ENCODE measurements at regions not wholly inside any gene's neighbourhood (a gene's known extent, or its start where the extent isn't known, plus 50 kb on each side); places are given as distances from the start of the nearest gene placed in this dataset.

DNA sequence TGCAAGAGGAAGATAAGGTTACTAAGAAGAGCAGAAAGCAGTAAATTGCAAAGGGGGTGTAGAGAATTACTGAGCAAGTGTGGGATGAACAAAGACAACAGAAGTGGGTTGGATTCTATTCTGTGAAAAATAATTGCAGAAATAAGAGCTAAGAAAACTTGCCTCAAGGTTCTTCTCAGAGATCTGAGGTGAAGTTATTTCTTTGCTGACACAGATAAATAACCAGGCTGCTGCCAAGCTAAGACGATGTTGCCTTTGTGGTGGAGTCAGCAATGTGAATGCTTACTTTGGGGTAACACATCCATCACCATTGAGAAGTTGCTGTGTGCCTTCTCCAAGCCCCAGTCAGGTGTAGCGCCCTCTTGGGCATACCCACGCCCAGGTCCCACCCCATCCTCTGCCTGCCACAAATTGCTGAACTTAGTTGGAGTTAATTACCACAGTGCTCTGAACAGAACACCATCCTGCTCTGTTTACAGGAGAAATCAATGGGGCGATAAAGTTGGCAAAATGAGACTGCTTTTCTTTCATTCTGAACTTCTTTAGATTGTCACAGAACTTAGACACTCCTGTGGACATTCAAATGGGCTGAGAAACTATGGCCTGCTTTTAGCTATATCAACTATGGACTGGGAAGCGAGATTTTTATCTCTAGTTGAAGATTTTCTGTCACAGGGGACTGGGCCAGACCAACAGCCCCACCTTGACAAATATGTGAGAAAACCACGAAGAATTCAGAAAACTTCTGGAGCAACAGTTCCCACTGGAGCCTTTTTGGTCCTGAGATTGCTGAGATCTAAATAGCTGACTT is 283.6 kb downstream of the TMX3 start:
- H3K27ac Mint-ChIP-seq, result no peak overlapping the region
- H3K36me3 Mint-ChIP-seq, result no peaks in the 10 kb centered on the region
- H3K27ac ChIP-seq (ENCODE audit: low read depth, low read length), result no peak overlapping the region
- no peak overlapping the region for H3K4me3 Mint-ChIP-seq
- peaks cover 0 to 2% (median 0%) of the 10 kb centered on the region in 3 donors for H3K4me1 Mint-ChIP-seq
- no peak overlapping the region for H3K4me3 ChIP-seq (ENCODE audit: low read length)
- H3K27me3 ChIP-seq (ENCODE audit: insufficient read depth, low read length, poor library complexity, severe bottlenecking), result no peaks in the 10 kb centered on the region
- peaks cover 0 to 4% (median 0%) of the 10 kb centered on the region in 5 donors for H3K9me3 Mint-ChIP-seq
- DNase-seq, result no peak
- POLR2A ChIA-PET, result no interaction called here
- H3K36me3 ChIP-seq (ENCODE audit: insufficient read depth, low read length), result no peaks in the 10 kb centered on the region
- no peaks in the 10 kb centered on the region for H3K9me3 ChIP-seq (ENCODE audit: low read length)
- H3K4me1 ChIP-seq (ENCODE audit: insufficient read depth, low read length), result no peaks in the 10 kb centered on the region
- CTCF ChIA-PET, result no interaction called here
- no peaks in the 10 kb centered on the region for H3K27me3 Mint-ChIP-seq

DNA sequence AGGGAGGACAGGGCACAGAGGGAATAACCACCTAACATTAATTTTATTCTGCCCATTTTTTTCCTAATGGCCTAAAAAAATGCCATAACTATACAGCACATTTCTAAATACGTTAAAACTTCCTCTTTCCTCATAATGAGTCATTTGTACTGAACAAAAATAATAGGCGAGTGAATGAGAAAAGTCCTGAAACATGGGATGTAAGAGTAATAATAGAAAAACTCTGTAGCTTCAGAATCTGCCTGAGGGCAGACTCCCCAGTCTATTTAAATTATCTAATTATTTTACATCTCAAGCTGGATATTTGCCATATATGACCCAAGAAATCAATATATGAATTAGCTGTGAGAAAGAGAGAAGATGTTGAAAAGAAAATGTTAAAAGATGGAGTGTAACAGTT is 285.1 kb downstream of the TMX3 start:
- no peak for DNase-seq
- H3K4me1 Mint-ChIP-seq, result no peaks in the 10 kb centered on the region
- H3K27me3 ChIP-seq (ENCODE audit: insufficient read depth, low read length, poor library complexity, severe bottlenecking), result no peaks in the 10 kb centered on the region
- no peak overlapping the region for H3K27ac ChIP-seq (ENCODE audit: low read depth, low read length)
- CTCF ChIA-PET, result no interaction called here
- H3K27me3 Mint-ChIP-seq, result no peaks in the 10 kb centered on the region
- H3K36me3 ChIP-seq (ENCODE audit: insufficient read depth, low read length), result no peaks in the 10 kb centered on the region
- no peak overlapping the region for H3K4me3 Mint-ChIP-seq
- H3K4me1 ChIP-seq (ENCODE audit: insufficient read depth, low read length), result no peaks in the 10 kb centered on the region
- POLR2A ChIA-PET, result no interaction called here
- no peaks in the 10 kb centered on the region for H3K36me3 Mint-ChIP-seq
- H3K4me3 ChIP-seq (ENCODE audit: low read length), result no peak overlapping the region
- H3K9me3 ChIP-seq (ENCODE audit: low read length), result no peaks in the 10 kb centered on the region
- peaks cover 0 to 2% (median 0%) of the 10 kb centered on the region in 5 donors for H3K9me3 Mint-ChIP-seq
- no peak overlapping the region for H3K27ac Mint-ChIP-seq

DNA sequence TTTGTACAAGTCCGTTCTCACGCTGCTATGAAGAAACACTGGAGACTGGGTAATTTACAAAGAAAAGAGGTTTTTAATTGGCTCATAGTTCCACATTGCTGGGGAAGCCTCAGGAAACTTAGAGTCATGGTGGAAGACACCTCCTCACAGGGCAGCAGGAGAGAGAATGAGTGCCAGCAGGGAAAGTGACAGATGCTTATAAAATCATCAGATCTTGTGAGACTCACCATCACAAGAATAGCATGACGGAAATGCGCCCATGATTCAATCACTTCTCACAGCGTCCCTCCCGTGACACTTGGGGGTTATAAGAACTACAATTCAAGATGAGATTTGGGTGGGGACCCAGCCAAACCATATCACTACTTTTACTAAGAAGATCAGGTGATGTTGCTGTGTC is 285.8 kb downstream of the TMX3 start:
- POLR2A ChIA-PET, result no interaction called here
- no peak overlapping the region for H3K4me3 ChIP-seq (ENCODE audit: low read length)

DNA sequence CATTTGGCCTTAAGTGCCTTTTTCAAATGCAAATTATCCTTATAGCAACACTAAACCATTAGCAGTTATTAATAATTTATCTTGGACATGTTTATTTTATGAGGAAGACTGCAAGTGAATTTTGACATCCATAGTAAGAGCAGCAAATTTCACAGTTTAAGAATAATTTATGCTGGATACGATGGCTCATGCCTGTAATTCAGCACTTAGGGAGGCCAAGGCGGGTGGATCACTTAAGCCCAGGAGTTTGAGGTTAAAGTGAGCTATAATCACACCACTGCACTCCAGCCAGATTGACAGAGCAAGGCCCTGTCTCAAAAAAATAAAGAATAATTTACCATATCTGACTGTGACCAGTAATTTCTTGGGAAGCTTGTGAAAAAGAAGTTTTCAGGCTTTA is 286.2 kb downstream of the TMX3 start:
- no peaks in the 10 kb centered on the region for H3K27me3 Mint-ChIP-seq
- Histone ChIP-seq H3K27me3 (ENCODE audit: insufficient read depth, low read length, poor library complexity, severe bottlenecking) (no peaks in the 10 kb centered on the region), H3K36me3 (ENCODE audit: insufficient read depth, low read length) (no peaks in the 10 kb centered on the region), H3K4me1 (ENCODE audit: insufficient read depth, low read length) (no peaks in the 10 kb centered on the region), H3K9me3 (ENCODE audit: low read length) (no peaks in the 10 kb centered on the region), H3K4me3 (ENCODE audit: low read length) (no peak overlapping the region), H3K27ac (ENCODE audit: low read depth, low read length) (no peak overlapping the region)
- H3K4me1 Mint-ChIP-seq, result no peaks in the 10 kb centered on the region
- DNase-seq, result no peak
- H3K36me3 Mint-ChIP-seq, result no peaks in the 10 kb centered on the region
- ChIA-PET POLR2A (no interaction called here), CTCF (no interaction called here)
- H3K4me3 Mint-ChIP-seq, result no peak overlapping the region
- peaks cover 0 to 4% (median 0%) of the 10 kb centered on the region in 5 donors for H3K9me3 Mint-ChIP-seq
- no peak overlapping the region for H3K27ac Mint-ChIP-seq

More for the DNA sequence above, 285.8 kb downstream of the TMX3 start:
- Mint-ChIP-seq H3K4me3 (no peak overlapping the region), H3K36me3 (no peaks in the 10 kb centered on the region), H3K9me3 (peaks cover 0 to 2% (median 0%) of the 10 kb centered on the region in 5 donors), H3K27me3 (no peaks in the 10 kb centered on the region), H3K27ac (no peak overlapping the region), H3K4me1 (no peaks in the 10 kb centered on the region)
- H3K4me1 ChIP-seq (ENCODE audit: insufficient read depth, low read length), result no peaks in the 10 kb centered on the region
- DNase-seq, result no peak
- no peaks in the 10 kb centered on the region for H3K36me3 ChIP-seq (ENCODE audit: insufficient read depth, low read length)
- no peak overlapping the region for H3K27ac ChIP-seq (ENCODE audit: low read depth, low read length)
- no peaks in the 10 kb centered on the region for H3K9me3 ChIP-seq (ENCODE audit: low read length)
- CTCF ChIA-PET, result no interaction called here
- no peaks in the 10 kb centered on the region for H3K27me3 ChIP-seq (ENCODE audit: insufficient read depth, low read length, poor library complexity, severe bottlenecking)

DNA sequence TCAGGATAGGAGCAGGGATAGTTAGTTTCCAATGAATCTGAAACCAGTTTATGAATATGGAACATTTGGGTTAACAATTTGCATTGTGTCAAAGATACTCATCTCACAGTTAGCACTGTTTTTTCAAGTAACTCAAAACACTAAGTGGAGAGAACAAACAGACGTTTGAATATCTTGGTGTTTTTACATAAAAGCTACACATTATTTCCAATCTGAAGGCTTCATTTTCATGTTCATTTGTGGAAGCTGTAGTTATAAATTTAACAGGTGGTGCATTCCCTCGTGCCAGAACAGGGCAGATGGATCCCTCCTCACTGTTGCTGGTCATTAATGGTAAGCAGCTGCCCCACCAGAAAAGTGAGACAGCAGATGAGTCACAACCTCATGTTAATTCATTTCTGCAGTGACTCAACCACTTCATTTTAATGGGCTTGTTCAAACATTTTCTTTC is 286.9 kb downstream of the TMX3 start:
- Histone ChIP-seq H3K27ac (ENCODE audit: low read depth, low read length) (no peak overlapping the region), H3K27me3 (ENCODE audit: insufficient read depth, low read length, poor library complexity, severe bottlenecking) (no peaks in the 10 kb centered on the region), H3K9me3 (ENCODE audit: low read length) (no peaks in the 10 kb centered on the region), H3K4me1 (ENCODE audit: insufficient read depth, low read length) (no peaks in the 10 kb centered on the region), H3K36me3 (ENCODE audit: insufficient read depth, low read length) (no peaks in the 10 kb centered on the region), H3K4me3 (ENCODE audit: low read length) (no peak overlapping the region)
- Mint-ChIP-seq H3K4me3 (no peak overlapping the region), H3K4me1 (no peaks in the 10 kb centered on the region), H3K27ac (no peak overlapping the region), H3K9me3 (peaks cover 0 to 4% (median 0%) of the 10 kb centered on the region in 5 donors), H3K36me3 (no peaks in the 10 kb centered on the region), H3K27me3 (no peaks in the 10 kb centered on the region)
- DNase-seq, result no peak
- ChIA-PET POLR2A (no interaction called here), CTCF (no interaction called here)

DNA sequence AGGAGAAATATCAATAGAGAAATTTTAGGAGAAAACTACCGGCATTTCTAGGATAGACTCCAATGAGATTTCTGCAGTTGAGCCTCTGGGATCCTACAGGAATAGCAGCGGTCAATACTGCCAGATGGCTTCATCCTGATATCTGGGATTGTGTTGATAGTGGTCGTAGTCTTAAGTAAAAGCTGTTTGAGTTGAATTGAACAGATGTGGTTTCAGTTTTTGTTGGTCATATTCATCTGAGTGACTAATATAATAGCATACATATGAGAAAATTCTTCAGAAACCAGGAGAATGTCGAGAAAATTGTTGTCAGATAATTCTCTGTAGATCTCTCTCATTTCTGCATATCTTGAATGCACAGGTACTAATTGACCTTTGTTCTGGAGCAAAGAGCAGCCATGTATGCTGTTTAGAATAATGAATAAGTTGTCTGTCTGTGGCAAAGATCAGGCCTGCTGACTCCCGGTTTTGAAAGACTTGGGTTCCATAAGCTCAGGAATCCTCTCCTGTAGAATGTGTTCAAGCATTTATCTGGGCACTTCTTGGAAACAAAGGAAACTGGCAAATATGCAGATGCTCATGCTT is 288.1 kb downstream of the TMX3 start:
- no peaks in the 10 kb centered on the region for H3K9me3 ChIP-seq (ENCODE audit: low read length)
- no peak for DNase-seq
- Mint-ChIP-seq H3K4me1 (no peaks in the 10 kb centered on the region), H3K27me3 (no peaks in the 10 kb centered on the region), H3K27ac (no peak overlapping the region), H3K9me3 (peaks cover 0 to 4% (median 2%) of the 10 kb centered on the region in 5 donors), H3K36me3 (no peaks in the 10 kb centered on the region), H3K4me3 (no peak overlapping the region)
- ChIA-PET CTCF (no interaction called here), POLR2A (no interaction called here)
- no peaks in the 10 kb centered on the region for H3K27me3 ChIP-seq (ENCODE audit: insufficient read depth, low read length, poor library complexity, severe bottlenecking)
- no peaks in the 10 kb centered on the region for H3K4me1 ChIP-seq (ENCODE audit: insufficient read depth, low read length)
- no peaks in the 10 kb centered on the region for H3K36me3 ChIP-seq (ENCODE audit: insufficient read depth, low read length)
- no peak overlapping the region for H3K4me3 ChIP-seq (ENCODE audit: low read length)
- H3K27ac ChIP-seq (ENCODE audit: low read depth, low read length), result no peak overlapping the region

DNA sequence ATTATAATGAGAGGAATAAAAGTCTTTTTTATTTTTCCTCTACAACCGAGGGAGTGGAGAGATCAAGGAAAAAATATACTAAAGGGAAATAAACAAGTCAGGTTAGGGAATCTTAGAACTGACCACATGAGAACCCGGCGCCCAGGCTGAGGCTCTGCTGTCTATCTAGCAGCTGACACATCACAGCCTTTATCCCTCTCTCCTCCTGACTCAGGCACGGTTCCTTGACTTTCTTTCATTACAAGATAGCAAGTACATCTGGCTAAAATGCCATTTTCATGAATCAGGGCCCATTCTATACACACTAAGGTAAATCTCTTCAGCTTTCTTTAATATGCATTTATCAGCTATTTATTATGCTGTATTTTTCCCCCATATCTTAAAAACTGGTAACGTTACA is 296.0 kb downstream of the TMX3 start:
- peaks cover 0 to 4% (median 2%) of the 10 kb centered on the region in 5 donors for H3K9me3 Mint-ChIP-seq
- no peak overlapping the region for H3K27ac ChIP-seq (ENCODE audit: low read depth, low read length)
- ChIA-PET POLR2A (no interaction called here), CTCF (no interaction called here)
- no peaks in the 10 kb centered on the region for H3K9me3 ChIP-seq (ENCODE audit: low read length)
- H3K4me3 Mint-ChIP-seq, result no peak overlapping the region
- no peaks in the 10 kb centered on the region for H3K4me1 ChIP-seq (ENCODE audit: insufficient read depth, low read length)
- no peak for DNase-seq
- no peak overlapping the region for H3K27ac Mint-ChIP-seq
- H3K36me3 ChIP-seq (ENCODE audit: insufficient read depth, low read length), result no peaks in the 10 kb centered on the region
- no peaks in the 10 kb centered on the region for H3K27me3 Mint-ChIP-seq
- no peaks in the 10 kb centered on the region for H3K36me3 Mint-ChIP-seq
- no peaks in the 10 kb centered on the region for H3K4me1 Mint-ChIP-seq
- H3K4me3 ChIP-seq (ENCODE audit: low read length), result no peak overlapping the region
- H3K27me3 ChIP-seq (ENCODE audit: insufficient read depth, low read length, poor library complexity, severe bottlenecking), result no peaks in the 10 kb centered on the region

DNA sequence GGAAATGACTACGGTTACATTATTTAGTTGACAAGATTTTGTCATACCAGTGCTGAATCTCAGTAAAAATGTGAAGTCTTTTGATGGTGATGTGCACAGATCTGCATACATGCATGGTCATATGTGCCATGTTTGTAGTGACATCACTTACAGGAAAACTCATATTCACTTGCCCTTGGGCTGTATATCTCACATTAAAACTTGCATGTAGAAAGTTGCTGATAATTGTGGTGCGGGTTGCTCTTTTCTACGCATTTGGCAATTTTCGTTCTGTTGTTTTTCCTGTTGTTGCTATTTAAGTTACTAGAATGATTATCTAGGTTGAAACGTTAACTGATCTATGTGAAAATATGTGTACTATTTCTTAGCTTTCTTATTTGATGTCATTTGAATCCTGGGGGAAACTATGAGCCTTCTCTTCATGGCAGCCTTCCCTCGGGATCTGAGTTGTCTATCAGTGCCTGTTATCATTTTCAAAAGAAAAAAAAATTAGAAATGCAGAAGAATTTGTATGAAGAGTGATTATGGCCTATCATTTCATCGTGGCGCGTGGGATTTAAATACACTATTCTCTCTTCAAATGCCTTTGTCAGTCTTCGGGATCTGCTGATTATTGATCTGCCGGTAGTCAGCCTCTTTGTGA is 296.6 kb downstream of the TMX3 start:
- Histone ChIP-seq H3K36me3 (ENCODE audit: insufficient read depth, low read length) (no peaks in the 10 kb centered on the region), H3K27ac (ENCODE audit: low read depth, low read length) (no peak overlapping the region), H3K4me1 (ENCODE audit: insufficient read depth, low read length) (no peaks in the 10 kb centered on the region), H3K4me3 (ENCODE audit: low read length) (no peak overlapping the region), H3K27me3 (ENCODE audit: insufficient read depth, low read length, poor library complexity, severe bottlenecking) (no peaks in the 10 kb centered on the region), H3K9me3 (ENCODE audit: low read length) (no peaks in the 10 kb centered on the region)
- peaks cover 0 to 4% (median 2%) of the 10 kb centered on the region in 5 donors for H3K9me3 Mint-ChIP-seq
- no peaks in the 10 kb centered on the region for H3K4me1 Mint-ChIP-seq
- CTCF ChIA-PET, result no interaction called here
- H3K27ac Mint-ChIP-seq, result no peak overlapping the region
- POLR2A ChIA-PET, result no interaction called here
- no peak for DNase-seq
- no peaks in the 10 kb centered on the region for H3K27me3 Mint-ChIP-seq
- H3K4me3 Mint-ChIP-seq, result no peak overlapping the region
- no peaks in the 10 kb centered on the region for H3K36me3 Mint-ChIP-seq

Data from CD8-positive, alpha-beta memory T cell (primary cell).